ENCODE measurements at regions not wholly inside any gene's neighbourhood (a gene's known extent, or its start where the extent isn't known, plus 50 kb on each side); places are given as distances from the start of the nearest gene placed in this dataset.

DNA sequence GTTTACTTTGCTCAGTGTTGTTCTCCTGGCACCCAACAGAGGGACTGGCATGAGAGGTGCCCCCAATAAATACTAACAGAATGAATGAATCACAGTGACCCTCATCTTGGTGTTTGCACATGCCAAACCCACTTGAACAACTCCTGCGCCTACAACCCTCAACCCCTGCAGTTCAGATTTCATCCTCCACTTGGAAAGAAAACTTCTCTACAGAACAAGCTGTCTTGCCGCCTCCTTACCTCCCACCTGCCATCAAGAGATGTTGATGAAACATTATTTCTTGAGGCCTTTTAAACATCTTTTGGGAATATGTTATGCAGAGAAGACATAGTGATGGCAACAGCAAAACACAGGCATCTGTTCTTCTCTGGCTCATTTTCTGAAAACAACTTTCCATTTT is 216.0 kb upstream of the SH3BP4 start:
- TF ChIP-seq ARNTL (CRISPR knock-in tag; IDR thresholded peaks at IDR 0.05; ENCODE audit: borderline replicate concordance, low read depth) (no peak), TCF4 (CRISPR knock-in tag; IDR thresholded peaks at IDR 0.05; ENCODE audit: borderline replicate concordance) (no peak), ZNF565 (CRISPR knock-in tag; conservative IDR thresholded peaks at IDR 0.05; ENCODE audit: low read depth) (no peak), TOX (CRISPR knock-in tag; IDR thresholded peaks at IDR 0.05; ENCODE audit: borderline replicate concordance) (no peak)

All from SK-N-SH treated with all-trans-retinoic acid at 6 μM for 48 hours (cell line).